Panc1 (cell line): ENCODE measurements at regions not wholly inside any gene's neighbourhood (a gene's known extent, or its start where the extent isn't known, plus 50 kb on each side); places are given as distances from the start of the nearest gene placed in this dataset.

ENCODE experiments used
- ATAC-seq: fragments of 200-7000 bp; cut with Tn5 transposase; 2 replicates; pipeline ENCODE4 v1.9.1; 2020; ENCODE audit warnings: mild to moderate bottlenecking, moderate library complexity
- BruUV-seq: library from RNA; stranded (reverse); fragments of 400-500 nt; replicated peaks from 2 replicates; lab custom pipeline; 2021; lab: Mats Ljungman, UMichigan
- CTCF ChIA-PET: fragments of 300-600 bp; sonication (Branson Sonifier 250); formaldehyde crosslinking; loops from one replicate; lab custom pipeline; 2022; ENCODE audit warnings: antibody characterized with exemption; lab: Charles Lee
- POLR2A ChIA-PET: fragments of 300-600 bp; sonication (Branson Sonifier 250); formaldehyde crosslinking; loops from one replicate; lab custom pipeline; 2022; ENCODE audit warnings: antibody characterized with exemption; lab: Charles Lee
- DNase-seq: peaks from one replicate; pipeline ENCODE4 v3.0.0-alpha.2; 2010; ENCODE audit warnings: low read depth, low spot score
- H3K27ac ChIP-seq: 2 replicates; pipeline ENCODE4 v1.5.1; 2011; ENCODE audit warnings: mild to moderate bottlenecking, low read length, inconsistent platforms
- H3K27me3 ChIP-seq: fragments of 200-500 bp; sonication (Bioruptor generic); 2 replicates; pipeline ENCODE4 v1.6.0; 2014; ENCODE audit warnings: low read length, inconsistent platforms; ENCODE audit not compliant: control insufficient read depth, insufficient read depth
- H3K36me3 ChIP-seq: fragments of 200-500 bp; sonication (Bioruptor generic); 2 replicates; pipeline ENCODE4 v1.5.1; 2014; ENCODE audit warnings: inconsistent platforms, mild to moderate bottlenecking, low read length, moderate library complexity; ENCODE audit not compliant: control insufficient read depth, insufficient read depth
- H3K4me1 ChIP-seq: 2 replicates; pipeline ENCODE4 v1.5.1; 2011; ENCODE audit warnings: inconsistent platforms, mild to moderate bottlenecking, low read length, moderate library complexity; ENCODE audit not compliant: control insufficient read depth, insufficient read depth
- H3K4me3 ChIP-seq, 2 experiments: 2 replicates each; pipeline ENCODE4 v1.5.1; 2011 to 2012; ENCODE audit warnings: low read depth in 2 of 2, low read length in 2 of 2, mild to moderate bottlenecking in 2 of 2, inconsistent platforms in 1 of 2, moderate library complexity in 1 of 2
- H3K9me3 ChIP-seq: fragments of 200-500 bp; sonication (Bioruptor generic); 2 replicates; pipeline ENCODE4 v1.5.1; 2014; ENCODE audit warnings: low read depth, mild to moderate bottlenecking, inconsistent platforms, low read length, moderate library complexity; ENCODE audit not compliant: control insufficient read depth, insufficient read depth
- CTCF ChIP-seq: fragments of 450-650 bp; IDR thresholded peaks from 2 replicates; pipeline ENCODE4 v1.5.1; 2017; ENCODE audit warnings: mild to moderate bottlenecking
- POLR2AphosphoS5 ChIP-seq: IDR thresholded peaks from 2 replicates; pipeline ENCODE4 v1.6.1; 2012; ENCODE audit warnings: mild to moderate bottlenecking, low read depth, low read length, moderate library complexity
- REST ChIP-seq, 2 experiments: IDR thresholded peaks; 2 replicates each; pipeline ENCODE4 v1.6.1; 2011 to 2012; ENCODE audit warnings: low read depth in 2 of 2, control low read depth in 1 of 2, low read length in 1 of 2, mild to moderate bottlenecking in 1 of 2, moderate library complexity in 1 of 2; ENCODE audit not compliant: insufficient read depth in 1 of 2
- SIN3A ChIP-seq: IDR thresholded peaks from 2 replicates; pipeline ENCODE4 v1.6.1; 2012; ENCODE audit warnings: low read depth, mild to moderate bottlenecking, low read length, moderate library complexity, borderline replicate concordance; ENCODE audit not compliant: insufficient read depth
- TCF7L2 ChIP-seq: IDR thresholded peaks from 2 replicates; pipeline ENCODE4 v1.6.1; 2011; ENCODE audit warnings: mild to moderate bottlenecking, low read depth, low read length, inconsistent platforms
- in situ Hi-C: cut with HindIII; loops from 2 replicates; pipeline ENCODE4 v1.10.0; 2016; ENCODE audit warnings: low sequenced_read_pairs, low pct_unique_long_range_greater_than_20kb
- intact Hi-C: fragments of 100-400 bp; cut with micrococcal nuclease; formaldehyde crosslinking; loops from one replicate; pipeline ENCODE4 v1.10.0; 2022; ENCODE audit not compliant: unreplicated experiment

- no peaks in the 10 kb centered on the region for H3K36me3 ChIP-seq
- H3K27me3 ChIP-seq, result no peaks in the 10 kb centered on the region
- TF ChIP-seq POLR2AphosphoS5 (no peak), REST (IDR thresholded peaks at IDR 0.05; ENCODE audit: insufficient read depth in 1 of 2, low read depth in 2 of 2, low read length in 1 of 2) (no peak), CTCF (peak; percentile 22)
- ChIA-PET CTCF (interaction anchor here (0.7 kb wide), 1 partner anchor 841 kb away, joined by 4 read pairs; no protein-coding TSS in a partner anchor), POLR2A (no interaction called here)
- no peaks in the 10 kb centered on the region for H3K9me3 ChIP-seq
- H3K4me1 ChIP-seq, result no peaks in the 10 kb centered on the region
- H3K4me3 ChIP-seq, result no peak overlapping the region
- ATAC-seq (no peak), DNase-seq (no peak)
- intact Hi-C loops (no loop called here), in situ Hi-C loops (no loop called here)
- no peak overlapping the region for H3K27ac ChIP-seq
- no TSS peak for BruUV-seq
These were observed 64.0 kb upstream of the GSX1 start for GRCh38 chr13:27728271-27728670.

- H3K36me3 ChIP-seq, result no peaks in the 10 kb centered on the region
- no peaks in the 10 kb centered on the region for H3K9me3 ChIP-seq
- ChIA-PET POLR2A (no interaction called here), CTCF (no interaction called here)
- no peak overlapping the region for H3K4me3 ChIP-seq
- TF ChIP-seq REST (IDR thresholded peaks at IDR 0.05; ENCODE audit: insufficient read depth in 1 of 2, low read depth in 2 of 2, low read length in 1 of 2), result no peak
- no peak for TF ChIP-seq POLR2AphosphoS5
- TF ChIP-seq SIN3A, result no peak
- TF ChIP-seq CTCF, result no peak
- no peak for TF ChIP-seq TCF7L2
- DNase-seq, result no peak
- in situ Hi-C loops (no loop called here), intact Hi-C loops (no loop called here)
- no peaks in the 10 kb centered on the region for H3K4me1 ChIP-seq
- BruUV-seq, result no TSS peak
- no peaks in the 10 kb centered on the region for H3K27me3 ChIP-seq
- no peak overlapping the region for H3K27ac ChIP-seq
- ATAC-seq, result no peak
These were observed 62.1 kb upstream of the GSX1 start for GRCh38 chr13:27730191-27730590.
